ENCODE measurements at regions not wholly inside any gene's neighbourhood (a gene's known extent, or its start where the extent isn't known, plus 50 kb on each side); places are given as distances from the start of the nearest gene placed in this dataset.

- no peaks in the 10 kb centered on the region for H3K9me2 ChIP-seq (ENCODE audit: low read depth, low read length)
- no peak overlapping the region for H3K9ac ChIP-seq (ENCODE audit: low read length)
- H2AFZ ChIP-seq (ENCODE audit: low read length), result no peak overlapping the region
- H3K4me3 ChIP-seq (ENCODE audit: low read depth, low read length, poor library complexity, severe bottlenecking), result no peak overlapping the region
- no peaks in the 10 kb centered on the region for H3K36me3 ChIP-seq (ENCODE audit: insufficient read depth, low read length)
- H3K4me1 ChIP-seq (ENCODE audit: insufficient read depth, low read length, severe bottlenecking), result no peaks in the 10 kb centered on the region
- H4K20me1 ChIP-seq (ENCODE audit: insufficient read depth, low read length), result no peaks in the 10 kb centered on the region
- no peaks in the 10 kb centered on the region for H3K79me2 ChIP-seq (ENCODE audit: insufficient read depth, low read length)
- H3K27me3 ChIP-seq (ENCODE audit: insufficient read depth, low read length), result no peaks in the 10 kb centered on the region
- TF ChIP-seq CTCF (IDR thresholded peaks at IDR 0.05; ENCODE audit: low read length), result no peak
- TF ChIP-seq EZH2 (IDR thresholded peaks at IDR 0.05; ENCODE audit: borderline replicate concordance, low read length), result no peak
- H3K27ac ChIP-seq (ENCODE audit: low read depth, low read length, poor library complexity, severe bottlenecking), result no peak overlapping the region
- no peaks in the 10 kb centered on the region for H3F3A ChIP-seq (ENCODE audit: insufficient read depth, low read length)
- H3K4me2 ChIP-seq (ENCODE audit: low read length), result no peak overlapping the region
- H3K9me3 ChIP-seq (ENCODE audit: low read length), result no peaks in the 10 kb centered on the region
These were observed 311.7 kb downstream of the PMP22 start for GRCh38 chr17:14953405-14953804.

- Histone ChIP-seq H3K9me2 (ENCODE audit: low read depth, low read length) (no peaks in the 10 kb centered on the region), H3K79me2 (ENCODE audit: insufficient read depth, low read length) (no peaks in the 10 kb centered on the region), H3F3A (ENCODE audit: insufficient read depth, low read length) (no peaks in the 10 kb centered on the region), H3K9ac (ENCODE audit: low read length) (no peak overlapping the region), H3K4me3 (ENCODE audit: low read depth, low read length, poor library complexity, severe bottlenecking) (no peak overlapping the region), H4K20me1 (ENCODE audit: insufficient read depth, low read length) (no peaks in the 10 kb centered on the region), H3K4me2 (ENCODE audit: low read length) (no peak overlapping the region), H3K4me1 (ENCODE audit: insufficient read depth, low read length, severe bottlenecking) (no peaks in the 10 kb centered on the region), H2AFZ (ENCODE audit: low read length) (no peak overlapping the region), H3K36me3 (ENCODE audit: insufficient read depth, low read length) (no peaks in the 10 kb centered on the region), H3K27me3 (ENCODE audit: insufficient read depth, low read length) (no peaks in the 10 kb centered on the region), H3K27ac (ENCODE audit: low read depth, low read length, poor library complexity, severe bottlenecking) (no peak overlapping the region), H3K9me3 (ENCODE audit: low read length) (no peaks in the 10 kb centered on the region)
- no peak for TF ChIP-seq CTCF (IDR thresholded peaks at IDR 0.05; ENCODE audit: low read length)
- no peak for TF ChIP-seq EZH2 (IDR thresholded peaks at IDR 0.05; ENCODE audit: borderline replicate concordance, low read length)
These were observed 314.4 kb downstream of the PMP22 start for GRCh38 chr17:14950686-14951085.

- Histone ChIP-seq H3F3A (ENCODE audit: insufficient read depth, low read length) (no peaks in the 10 kb centered on the region), H2AFZ (ENCODE audit: low read length) (no peak overlapping the region), H3K79me2 (ENCODE audit: insufficient read depth, low read length) (no peaks in the 10 kb centered on the region), H3K36me3 (ENCODE audit: insufficient read depth, low read length) (no peaks in the 10 kb centered on the region), H3K4me1 (ENCODE audit: insufficient read depth, low read length, severe bottlenecking) (no peaks in the 10 kb centered on the region), H3K9me2 (ENCODE audit: low read depth, low read length) (no peaks in the 10 kb centered on the region), H3K4me2 (ENCODE audit: low read length) (no peak overlapping the region), H3K27ac (ENCODE audit: low read depth, low read length, poor library complexity, severe bottlenecking) (no peak overlapping the region), H3K27me3 (ENCODE audit: insufficient read depth, low read length) (no peaks in the 10 kb centered on the region), H3K4me3 (ENCODE audit: low read depth, low read length, poor library complexity, severe bottlenecking) (no peak overlapping the region), H4K20me1 (ENCODE audit: insufficient read depth, low read length) (no peaks in the 10 kb centered on the region), H3K9ac (ENCODE audit: low read length) (no peak overlapping the region), H3K9me3 (ENCODE audit: low read length) (no peaks in the 10 kb centered on the region)
- TF ChIP-seq CTCF (IDR thresholded peaks at IDR 0.05; ENCODE audit: low read length) (no peak), EZH2 (IDR thresholded peaks at IDR 0.05; ENCODE audit: borderline replicate concordance, low read length) (no peak)
These were observed 314.9 kb downstream of the PMP22 start for GRCh38 chr17:14950216-14950615.
